ENCODE measurements at regions not wholly inside any gene's neighbourhood (a gene's known extent, or its start where the extent isn't known, plus 50 kb on each side); places are given as distances from the start of the nearest gene placed in this dataset.

- Histone ChIP-seq H3K4me3 (ENCODE audit: low read length) (peak overlapping the region; percentile 39), H3K36me3 (ENCODE audit: control insufficient read depth, insufficient read depth, low read length) (no peaks in the 10 kb centered on the region), H3K27ac (ENCODE audit: low read length) (peak overlapping the region; percentile 49), H3K9me3 (ENCODE audit: control insufficient read depth, insufficient read depth, low read length) (no peaks in the 10 kb centered on the region), H3K4me1 (ENCODE audit: control insufficient read depth, insufficient read depth, low read length) (peaks cover 4% of the 10 kb centered on the region), H3K27me3 (ENCODE audit: control insufficient read depth, insufficient read depth, low read length) (no peaks in the 10 kb centered on the region)
- ATAC-seq (peak; percentile 74 to 93 (median 84)), DNase-seq (peak in 1 of 2 donors; percentile 66)
- peak overlapping the region; percentile 81 for H3K4me3 Mint-ChIP-seq
- intact Hi-C loops (cut with micrococcal nuclease) = no loop called here
- H3K27ac Mint-ChIP-seq = peak overlapping the region; percentile 73 to 82
- no peaks in the 10 kb centered on the region for H3K9me3 Mint-ChIP-seq
- 35% methylated on average over 4 of the region's 4 CpGs for WGBS (ENCODE audit: insufficient coverage)
- no peak for TF ChIP-seq CTCF (IDR thresholded peaks at IDR 0.05)
- H3K4me1 Mint-ChIP-seq = peaks cover 13 to 17% of the 10 kb centered on the region in 2 donors
- H3K27me3 Mint-ChIP-seq (ENCODE audit: low read depth in 2 of 2) = no peaks in the 10 kb centered on the region
- H3K36me3 Mint-ChIP-seq = no peaks in the 10 kb centered on the region
Observed at GRCh38 chr1:193417945-193418744, 231.7 kb upstream of the B3GALT2 start.

GRCh38 chr1:193417403-193417802 lies 231.0 kb upstream of the B3GALT2 start:
- Histone ChIP-seq H3K4me1 (ENCODE audit: control insufficient read depth, insufficient read depth, low read length) (peaks cover 4% of the 10 kb centered on the region), H3K36me3 (ENCODE audit: control insufficient read depth, insufficient read depth, low read length) (no peaks in the 10 kb centered on the region), H3K27me3 (ENCODE audit: control insufficient read depth, insufficient read depth, low read length) (no peaks in the 10 kb centered on the region), H3K4me3 (ENCODE audit: low read length) (no peak overlapping the region), H3K27ac (ENCODE audit: low read length) (no peak overlapping the region), H3K9me3 (ENCODE audit: control insufficient read depth, insufficient read depth, low read length) (no peaks in the 10 kb centered on the region)
- H3K36me3 Mint-ChIP-seq = no peaks in the 10 kb centered on the region
- H3K4me1 Mint-ChIP-seq = peaks cover 13 to 17% of the 10 kb centered on the region in 2 donors
- H3K4me3 Mint-ChIP-seq = no peak overlapping the region
- no peaks in the 10 kb centered on the region for H3K9me3 Mint-ChIP-seq
- peak overlapping the region in 1 of 2 donors; percentile 65 for H3K27ac Mint-ChIP-seq
- DNase-seq = peak in 1 of 2 donors; percentile 49
- intact Hi-C loops (cut with micrococcal nuclease) = no loop called here
- H3K27me3 Mint-ChIP-seq (ENCODE audit: low read depth in 2 of 2) = no peaks in the 10 kb centered on the region
- TF ChIP-seq CTCF (IDR thresholded peaks at IDR 0.05) = no peak
- WGBS (ENCODE audit: insufficient coverage) = 58% methylated on average over 1 of the region's 1 CpG
- peak in 1 of 3 donors; percentile 44 for ATAC-seq

GRCh38 chr1:193416226-193417024 lies 230.0 kb upstream of the B3GALT2 start:
- TF ChIP-seq CTCF (IDR thresholded peaks at IDR 0.05) = no peak
- peaks cover 20 to 22% of the 10 kb centered on the region in 2 donors for H3K4me1 Mint-ChIP-seq
- Histone ChIP-seq H3K27me3 (ENCODE audit: control insufficient read depth, insufficient read depth, low read length) (no peaks in the 10 kb centered on the region), H3K4me3 (ENCODE audit: low read length) (no peak overlapping the region), H3K4me1 (ENCODE audit: control insufficient read depth, insufficient read depth, low read length) (peaks cover 4% of the 10 kb centered on the region), H3K9me3 (ENCODE audit: control insufficient read depth, insufficient read depth, low read length) (no peaks in the 10 kb centered on the region), H3K36me3 (ENCODE audit: control insufficient read depth, insufficient read depth, low read length) (no peaks in the 10 kb centered on the region), H3K27ac (ENCODE audit: low read length) (no peak overlapping the region)
- no peak for ATAC-seq
- H3K9me3 Mint-ChIP-seq = no peaks in the 10 kb centered on the region
- intact Hi-C loops (cut with micrococcal nuclease) = no loop called here
- no peaks in the 10 kb centered on the region for H3K27me3 Mint-ChIP-seq (ENCODE audit: low read depth in 2 of 2)
- no peak for DNase-seq
- no peaks in the 10 kb centered on the region for H3K36me3 Mint-ChIP-seq
- 98% methylated on average over 7 of the region's 7 CpGs for WGBS (ENCODE audit: insufficient coverage)
- H3K4me3 Mint-ChIP-seq = no peak overlapping the region
- H3K27ac Mint-ChIP-seq = no peak overlapping the region

Measured in natural killer cell (primary cell).